Keratinocyte (primary cell): ENCODE measurements at regions not wholly inside any gene's neighbourhood (a gene's known extent, or its start where the extent isn't known, plus 50 kb on each side); places are given as distances from the start of the nearest gene placed in this dataset.

Source experiments
- DNase-seq: peaks from one replicate; pipeline ENCODE4 v3.0.0-alpha.2; 2011; ENCODE audit warnings: low read depth, missing footprints, low spot score
- FAIRE-seq: peaks from 2 replicates; lab custom pipeline; 2011; peaks lifted over from hg19 to GRCh38; lab: Jason Lieb, UNC
- H2AFZ ChIP-seq: 2 replicates; pipeline ENCODE4 v1.6.0; 2012; ENCODE audit warnings: low read length, control low read depth, inconsistent platforms; ENCODE audit not compliant: control insufficient read depth
- H3K27ac ChIP-seq: 2 replicates; pipeline ENCODE4 v1.5.1; 2011; ENCODE audit warnings: low read length; ENCODE audit not compliant: control insufficient read depth, insufficient read depth
- H3K27me3 ChIP-seq: 3 replicates; pipeline ENCODE4 v1.6.0; 2011; ENCODE audit warnings: low read length; ENCODE audit not compliant: control insufficient read depth, insufficient read depth; ENCODE audit errors: extremely low read depth
- H3K36me3 ChIP-seq, 2 experiments: 2 replicates in 1 of 2; 3 replicates in 1 of 2; pipeline ENCODE4 v1.5.1; 2011; ENCODE audit warnings: low read length in 2 of 2, mild to moderate bottlenecking in 1 of 2; ENCODE audit not compliant: control insufficient read depth in 2 of 2, insufficient read depth in 2 of 2; ENCODE audit errors: extremely low read depth in 1 of 2
- H3K4me1 ChIP-seq: 3 replicates; pipeline ENCODE4 v1.5.1; 2011; ENCODE audit warnings: low read length; ENCODE audit not compliant: control insufficient read depth, insufficient read depth; ENCODE audit errors: extremely low read depth
- H3K4me2 ChIP-seq: 3 replicates; pipeline ENCODE4 v1.6.0; 2011; ENCODE audit warnings: low read depth, low read length; ENCODE audit not compliant: control insufficient read depth, insufficient read depth; ENCODE audit errors: extremely low read depth
- H3K4me3 ChIP-seq, 3 experiments: fragments of 200-600 bp in 1 of 3; sonication (generic) in 1 of 3; 2 replicates in 2 of 3; 3 replicates in 1 of 3; pipeline ENCODE4 v1.5.1; 2011 to 2016; ENCODE audit warnings: low read length in 3 of 3, mild to moderate bottlenecking in 3 of 3, control low read depth in 2 of 3, inconsistent platforms in 1 of 3, low read depth in 1 of 3, mixed read lengths in 1 of 3, mixed run types in 1 of 3, moderate library complexity in 1 of 3; ENCODE audit not compliant: control insufficient read depth in 2 of 3, insufficient read depth in 2 of 3; ENCODE audit errors: extremely low read depth in 1 of 3
- H3K79me2 ChIP-seq: 2 replicates; pipeline ENCODE4 v1.6.0; 2012; ENCODE audit warnings: low read length; ENCODE audit not compliant: control insufficient read depth, insufficient read depth
- H3K9ac ChIP-seq: 3 replicates; pipeline ENCODE4 v1.6.0; 2011; ENCODE audit warnings: low read length; ENCODE audit not compliant: control insufficient read depth, insufficient read depth; ENCODE audit errors: extremely low read depth
- H3K9me1 ChIP-seq: 3 replicates; pipeline ENCODE4 v1.6.0; 2011; ENCODE audit warnings: low read length; ENCODE audit not compliant: control insufficient read depth, insufficient read depth; ENCODE audit errors: extremely low read depth
- H3K9me3 ChIP-seq: 2 replicates; pipeline ENCODE4 v1.5.1; 2012; ENCODE audit warnings: low read depth, low read length; ENCODE audit not compliant: control insufficient read depth
- H4K20me1 ChIP-seq: 3 replicates; pipeline ENCODE4 v1.6.0; 2011; ENCODE audit warnings: low read length; ENCODE audit not compliant: control insufficient read depth, insufficient read depth; ENCODE audit errors: extremely low read depth
- EZH2 ChIP-seq: IDR thresholded peaks from one replicate; pipeline ENCODE4 v1.6.1; 2012; ENCODE audit warnings: inconsistent platforms, mild to moderate bottlenecking, low read length, moderate library complexity
- dilution Hi-C: fragments of 300-500 bp; cut with MboI; formaldehyde crosslinking; loops from one replicate; pipeline ENCODE4 v1.7.0; 2020; ENCODE audit warnings: low sequenced_read_pairs; ENCODE audit not compliant: extremely low pct_ligation_motif_present
- TF ChIP-seq, protein P1 (sequence below), 3 experiments: IDR thresholded peaks in 1 of 3; conservative IDR thresholded peaks in 1 of 3; optimal IDR thresholded peaks in 1 of 3; 2 replicates in 2 of 3; 3 replicates in 1 of 3; pipeline versions ENCODE3 to v1.5.1; 2011; ENCODE audit warnings: low read length in 3 of 3, mild to moderate bottlenecking in 3 of 3, moderate library complexity in 2 of 3, control low read depth in 1 of 3, inconsistent platforms in 1 of 3; ENCODE audit not compliant: insufficient read depth in 2 of 3; ENCODE audit errors: extremely low read depth in 1 of 3

DNA sequence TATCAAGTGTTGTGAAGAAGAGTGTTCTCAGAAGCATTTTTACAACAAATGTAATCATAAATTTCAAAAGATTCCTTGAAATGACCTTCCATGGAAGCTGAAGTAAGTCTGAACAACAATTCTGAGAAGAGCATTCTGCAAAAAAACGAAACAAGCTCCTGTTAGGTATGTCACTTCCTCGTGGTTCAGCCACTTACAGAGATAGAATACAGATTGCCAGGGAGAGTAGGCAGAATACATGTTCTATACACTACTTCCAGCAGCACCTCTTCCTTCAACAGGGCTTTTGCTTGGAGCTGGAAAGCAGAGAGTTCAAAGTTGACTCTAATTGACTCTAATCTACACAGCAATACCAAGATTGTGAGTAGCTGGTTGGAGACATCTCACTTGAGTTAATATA, 274.5 kb downstream of the ADGRA3 start:
- no peaks in the 10 kb centered on the region for H3K9me3 ChIP-seq
- no peaks in the 10 kb centered on the region for H3K27me3 ChIP-seq
- FAIRE-seq, result no peak
- H3K9ac ChIP-seq, result no peak overlapping the region
- DNase-seq, result no peak
- H3K27ac ChIP-seq, result no peak overlapping the region
- no peaks in the 10 kb centered on the region for H3K9me1 ChIP-seq
- H4K20me1 ChIP-seq, result no peaks in the 10 kb centered on the region
- H3K4me2 ChIP-seq, result no peak overlapping the region
- dilution Hi-C loops, result no loop called here
- H3K36me3 ChIP-seq, result no peaks in the 10 kb centered on the region
- H3K4me1 ChIP-seq, result no peaks in the 10 kb centered on the region
- TF ChIP-seq EZH2, result no peak
- TF ChIP-seq, protein P1, sequence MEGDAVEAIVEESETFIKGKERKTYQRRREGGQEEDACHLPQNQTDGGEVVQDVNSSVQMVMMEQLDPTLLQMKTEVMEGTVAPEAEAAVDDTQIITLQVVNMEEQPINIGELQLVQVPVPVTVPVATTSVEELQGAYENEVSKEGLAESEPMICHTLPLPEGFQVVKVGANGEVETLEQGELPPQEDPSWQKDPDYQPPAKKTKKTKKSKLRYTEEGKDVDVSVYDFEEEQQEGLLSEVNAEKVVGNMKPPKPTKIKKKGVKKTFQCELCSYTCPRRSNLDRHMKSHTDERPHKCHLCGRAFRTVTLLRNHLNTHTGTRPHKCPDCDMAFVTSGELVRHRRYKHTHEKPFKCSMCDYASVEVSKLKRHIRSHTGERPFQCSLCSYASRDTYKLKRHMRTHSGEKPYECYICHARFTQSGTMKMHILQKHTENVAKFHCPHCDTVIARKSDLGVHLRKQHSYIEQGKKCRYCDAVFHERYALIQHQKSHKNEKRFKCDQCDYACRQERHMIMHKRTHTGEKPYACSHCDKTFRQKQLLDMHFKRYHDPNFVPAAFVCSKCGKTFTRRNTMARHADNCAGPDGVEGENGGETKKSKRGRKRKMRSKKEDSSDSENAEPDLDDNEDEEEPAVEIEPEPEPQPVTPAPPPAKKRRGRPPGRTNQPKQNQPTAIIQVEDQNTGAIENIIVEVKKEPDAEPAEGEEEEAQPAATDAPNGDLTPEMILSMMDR (optimal IDR thresholded peaks at IDR 0.05 in 1 of 3, IDR thresholded peaks at IDR 0.05 in 1 of 3, conservative IDR thresholded peaks at IDR 0.05 in 1 of 3; ENCODE audit: extremely low read depth in 1 of 3, insufficient read depth in 2 of 3, low read length in 3 of 3), result no peak
- H3K79me2 ChIP-seq, result no peaks in the 10 kb centered on the region
- H3K4me3 ChIP-seq, result no peak overlapping the region
- H2AFZ ChIP-seq, result no peak overlapping the region

DNA sequence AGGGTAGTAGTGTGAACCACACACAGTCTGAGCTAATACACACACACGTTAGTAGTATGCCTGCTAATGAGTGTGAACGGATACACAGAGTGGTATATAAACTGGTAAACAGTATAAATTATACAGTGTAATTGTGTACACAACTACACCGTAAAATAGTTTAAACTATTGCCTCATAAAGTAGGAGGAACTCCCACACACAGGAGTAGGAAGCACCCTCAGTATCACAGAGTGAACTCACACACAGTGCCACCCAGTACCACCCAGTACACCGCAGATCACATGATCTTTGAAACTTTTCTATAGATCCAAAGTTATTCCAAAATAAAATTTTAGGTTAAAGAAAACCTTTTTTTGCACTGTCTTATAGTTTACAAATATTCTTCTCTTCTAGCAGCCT, 275.1 kb downstream of the ADGRA3 start:
- DNase-seq (no peak), FAIRE-seq (no peak)
- Histone ChIP-seq H3K9me1 (no peaks in the 10 kb centered on the region), H3K27me3 (no peaks in the 10 kb centered on the region), H2AFZ (no peak overlapping the region), H3K27ac (no peak overlapping the region), H3K4me2 (no peak overlapping the region), H3K79me2 (no peaks in the 10 kb centered on the region), H3K9me3 (no peaks in the 10 kb centered on the region), H3K4me1 (no peaks in the 10 kb centered on the region), H3K4me3 (no peak overlapping the region), H4K20me1 (no peaks in the 10 kb centered on the region), H3K9ac (no peak overlapping the region), H3K36me3 (no peaks in the 10 kb centered on the region)
- TF ChIP-seq, protein P1 (optimal IDR thresholded peaks at IDR 0.05 in 1 of 3, IDR thresholded peaks at IDR 0.05 in 1 of 3, conservative IDR thresholded peaks at IDR 0.05 in 1 of 3; ENCODE audit: extremely low read depth in 1 of 3, insufficient read depth in 2 of 3, low read length in 3 of 3), result no peak
- TF ChIP-seq EZH2, result no peak
- dilution Hi-C loops, result no loop called here
